NCI-H146 treated with DMSO at 0.1 percent for 48 hours (cell line): ENCODE measurements at regions not wholly inside any gene's neighbourhood (a gene's known extent, or its start where the extent isn't known, plus 50 kb on each side); places are given as distances from the start of the nearest gene placed in this dataset.
A peak's percentile ranks its signal among the peaks of the same experiment; 100 is the strongest.
"Not testable (repeated sequence)": the region's sequence is repeated elsewhere in the genome, so short reads cannot be mapped to it uniquely, and the experiment has no call there.

Source experiments
- DNase-seq: peaks from one replicate; lab custom pipeline; 2025; ENCODE audit not compliant: unreplicated experiment; lab: John Stamatoyannopoulos, UW

- not testable (repeated sequence) for DNase-seq
These were observed 673.1 kb upstream of the DEFB115 start for GRCh38 chr20:30584403-30584802.

GRCh38 chr20:30585244-30585796 lies 672.1 kb upstream of the DEFB115 start:
- DNase-seq: not testable (repeated sequence)

GRCh38 chr20:30586178-30586577 lies 671.3 kb upstream of the DEFB115 start:
- DNase-seq: not testable (repeated sequence)

- no peak for DNase-seq
These were observed 663.9 kb upstream of the DEFB115 start for GRCh38 chr20:30593572-30593971.

- peak; percentile 4 for DNase-seq
These were observed 663.4 kb upstream of the DEFB115 start for GRCh38 chr20:30594112-30594511.

- DNase-seq: no peak
These were observed 661.8 kb upstream of the DEFB115 start for GRCh38 chr20:30595698-30596097.

- DNase-seq: not testable (repeated sequence)
These were observed 660.0 kb upstream of the DEFB115 start for GRCh38 chr20:30597429-30597828.

GRCh38 chr20:30598460-30599230 lies 658.8 kb upstream of the DEFB115 start:
- DNase-seq: no peak

GRCh38 chr20:30599990-30600389 lies 657.5 kb upstream of the DEFB115 start:
- no peak for DNase-seq

GRCh38 chr20:30601974-30602373 lies 655.5 kb upstream of the DEFB115 start:
- no peak for DNase-seq

GRCh38 chr20:30602424-30602823 lies 655.0 kb upstream of the DEFB115 start:
- DNase-seq: no peak

GRCh38 chr20:30606990-30607389 lies 650.5 kb upstream of the DEFB115 start:
- DNase-seq: no peak

- no peak for DNase-seq
These were observed 647.3 kb upstream of the DEFB115 start for GRCh38 chr20:30610029-30610693.

- DNase-seq: no peak
These were observed 646.7 kb upstream of the DEFB115 start for GRCh38 chr20:30610751-30611150.

- DNase-seq: no peak
These were observed 646.1 kb upstream of the DEFB115 start for GRCh38 chr20:30611239-30611984.

GRCh38 chr20:30612344-30612743 lies 645.1 kb upstream of the DEFB115 start:
- no peak for DNase-seq

GRCh38 chr20:30621346-30621745 lies 636.1 kb upstream of the DEFB115 start:
- DNase-seq: not testable (repeated sequence)

- not testable (repeated sequence) for DNase-seq
These were observed 633.2 kb upstream of the DEFB115 start for GRCh38 chr20:30624310-30624709.

GRCh38 chr20:30629376-30629775 lies 628.1 kb upstream of the DEFB115 start:
- not testable (repeated sequence) for DNase-seq

GRCh38 chr20:30630761-30631160 lies 626.7 kb upstream of the DEFB115 start:
- DNase-seq: no peak

GRCh38 chr20:30631261-30631789 lies 626.1 kb upstream of the DEFB115 start:
- DNase-seq: not testable (repeated sequence)
